H9 (cell line): ENCODE measurements at regions not wholly inside any gene's neighbourhood (a gene's known extent, or its start where the extent isn't known, plus 50 kb on each side); places are given as distances from the start of the nearest gene placed in this dataset.

ENCODE experiments used
- DNase-seq: peaks from one replicate; pipeline ENCODE4 v3.0.0-alpha.2; 2017
- H2AFZ ChIP-seq: one replicate; pipeline ENCODE4 v1.6.1; 2013; ENCODE audit warnings: mild to moderate bottlenecking, low read length, control low read depth, moderate library complexity
- H2AK5ac ChIP-seq: 2 replicates; pipeline ENCODE4 v1.6.1; 2013; ENCODE audit warnings: low read length, control low read depth, mixed read lengths; ENCODE audit not compliant: insufficient read length
- H2BK120ac ChIP-seq: one replicate; pipeline ENCODE4 v1.6.1; 2013; ENCODE audit warnings: low read depth, mild to moderate bottlenecking, low read length, control low read depth, inconsistent platforms; ENCODE audit not compliant: poor library complexity, severe bottlenecking
- H2BK12ac ChIP-seq: 2 replicates; pipeline ENCODE4 v1.6.1; 2013; ENCODE audit warnings: low read length, control low read depth, mixed read lengths, low read depth; ENCODE audit not compliant: insufficient read length
- H2BK15ac ChIP-seq: 2 replicates; pipeline ENCODE4 v1.6.1; 2013; ENCODE audit warnings: low read depth, low read length, control low read depth
- H2BK20ac ChIP-seq: one replicate; pipeline ENCODE4 v1.6.1; 2013; ENCODE audit warnings: low read depth, mild to moderate bottlenecking, low read length, control low read depth, inconsistent platforms; ENCODE audit not compliant: poor library complexity, severe bottlenecking
- H2BK5ac ChIP-seq: 2 replicates; pipeline ENCODE4 v1.6.1; 2013; ENCODE audit warnings: low read length, control low read depth, mixed read lengths; ENCODE audit not compliant: insufficient read length
- H3K14ac ChIP-seq: 2 replicates; pipeline ENCODE4 v1.6.1; 2013; ENCODE audit warnings: low read length, control low read depth; ENCODE audit not compliant: insufficient read depth
- H3K18ac ChIP-seq: 2 replicates; pipeline ENCODE4 v1.6.1; 2013; ENCODE audit warnings: low read depth, mild to moderate bottlenecking, mixed read lengths, low read length, control low read depth; ENCODE audit not compliant: insufficient read length
- H3K23ac ChIP-seq: 2 replicates; pipeline ENCODE4 v1.6.1; 2013; ENCODE audit warnings: low read length, control low read depth, mixed read lengths, low read depth; ENCODE audit not compliant: insufficient read length
- H3K23me2 ChIP-seq: 2 replicates; pipeline ENCODE4 v1.6.1; 2013; ENCODE audit warnings: low read depth, mild to moderate bottlenecking, mixed read lengths, low read length, control low read depth; ENCODE audit not compliant: insufficient read length, poor library complexity, severe bottlenecking
- H3K27ac ChIP-seq: 2 replicates; pipeline ENCODE4 v1.5.1; 2013; ENCODE audit warnings: low read length, control low read depth, mixed read lengths, low read depth; ENCODE audit not compliant: insufficient read length
- H3K27me3 ChIP-seq: 2 replicates; pipeline ENCODE4 v1.6.1; 2013; ENCODE audit warnings: low read length, control low read depth, inconsistent platforms; ENCODE audit not compliant: insufficient read depth
- H3K4ac ChIP-seq: 2 replicates; pipeline ENCODE4 v1.6.1; 2013; ENCODE audit warnings: low read depth, mild to moderate bottlenecking, control low read depth, inconsistent platforms, low read length, moderate library complexity
- H3K4me1 ChIP-seq: 2 replicates; pipeline ENCODE4 v1.6.1; 2013; ENCODE audit warnings: low read length, control low read depth, inconsistent platforms; ENCODE audit not compliant: insufficient read depth
- H3K4me2 ChIP-seq: 2 replicates; pipeline ENCODE4 v1.6.1; 2013; ENCODE audit warnings: low read length, control low read depth, mixed read lengths; ENCODE audit not compliant: insufficient read length, insufficient read depth
- H3K56ac ChIP-seq: 2 replicates; pipeline ENCODE4 v1.6.1; 2013; ENCODE audit warnings: low read depth, mild to moderate bottlenecking, mixed read lengths, low read length, control low read depth; ENCODE audit not compliant: insufficient read length
- H3K79me1 ChIP-seq: 2 replicates; pipeline ENCODE4 v1.6.1; 2013; ENCODE audit warnings: low read depth, mild to moderate bottlenecking, moderate library complexity, low read length, control low read depth, inconsistent platforms; ENCODE audit not compliant: insufficient read depth, poor library complexity, severe bottlenecking
- H3K79me2 ChIP-seq: 2 replicates; pipeline ENCODE4 v1.6.1; 2013; ENCODE audit warnings: low read length, control low read depth, inconsistent platforms; ENCODE audit not compliant: insufficient read depth
- H3K9ac ChIP-seq: 2 replicates; pipeline ENCODE4 v1.6.1; 2013; ENCODE audit warnings: low read length, control low read depth, mixed read lengths; ENCODE audit not compliant: insufficient read length; ENCODE audit errors: extremely low read depth
- H3K9me3 ChIP-seq: one replicate; pipeline ENCODE4 v1.6.1; 2013; ENCODE audit warnings: low read depth, low read length, inconsistent platforms; ENCODE audit not compliant: control insufficient read depth
- H3T11ph ChIP-seq: one replicate; pipeline ENCODE4 v1.6.1; 2013; ENCODE audit warnings: mild to moderate bottlenecking, low read length, control low read depth, inconsistent platforms
- H4K20me1 ChIP-seq: one replicate; pipeline ENCODE4 v1.6.1; 2013; ENCODE audit not compliant: control insufficient read depth, insufficient read length, insufficient read depth
- H4K5ac ChIP-seq: 2 replicates; pipeline ENCODE4 v1.6.1; 2013; ENCODE audit warnings: low read depth, mild to moderate bottlenecking, mixed read lengths, low read length, control low read depth; ENCODE audit not compliant: insufficient read length
- H4K8ac ChIP-seq: replicated peaks from 2 replicates; pipeline ENCODE4 v1.6.1; 2013; ENCODE audit warnings: low read length, control low read depth, mixed read lengths, low read depth; ENCODE audit not compliant: insufficient read length
- H4K91ac ChIP-seq: 2 replicates; pipeline ENCODE4 v1.6.1; 2013; ENCODE audit warnings: low read depth, mild to moderate bottlenecking, moderate library complexity, mixed read lengths, low read length, control low read depth; ENCODE audit not compliant: insufficient read length
- H3K27ac Mint-ChIP-seq, 3 experiments: 2 replicates in 2 of 3; 3 replicates in 1 of 3; pipeline ENCODE4 v1.8.0; 2020 to 2021; ENCODE audit warnings: mixed read lengths in 3 of 3, mild to moderate bottlenecking in 1 of 3, moderate library complexity in 1 of 3
- H3K27me3 Mint-ChIP-seq: 2 replicates; pipeline ENCODE4 v1.8.0; 2021; ENCODE audit warnings: low read depth, mild to moderate bottlenecking, moderate library complexity, mixed read lengths
- H3K36me3 Mint-ChIP-seq, 3 experiments: 2 replicates in 2 of 3; 3 replicates in 1 of 3; pipeline ENCODE4 v1.8.0; 2020 to 2021; ENCODE audit warnings: low read depth in 3 of 3, mixed read lengths in 3 of 3; ENCODE audit not compliant: insufficient read depth in 1 of 3
- H3K4me1 Mint-ChIP-seq, 2 experiments: 2 replicates each; pipeline ENCODE4 v1.8.0; 2020; ENCODE audit warnings: mixed read lengths in 2 of 2
- H3K4me3 Mint-ChIP-seq, 2 experiments: 2 replicates in 1 of 2; 3 replicates in 1 of 2; pipeline ENCODE4 v1.8.0; 2020 to 2021; ENCODE audit warnings: mild to moderate bottlenecking in 2 of 2, mixed read lengths in 2 of 2, moderate library complexity in 1 of 2
- H3K9me3 Mint-ChIP-seq, 2 experiments: 2 replicates in 1 of 2; 3 replicates in 1 of 2; pipeline ENCODE4 v1.8.0; 2020; ENCODE audit warnings: mild to moderate bottlenecking in 2 of 2, mixed read lengths in 2 of 2, moderate library complexity in 1 of 2
- CTCF ChIP-seq: fragments of 200-600 bp; sonication (generic); conservative IDR thresholded peaks from 3 replicates; pipeline ENCODE4 v1.8.0; 2021; ENCODE audit warnings: antibody characterized with exemption, mild to moderate bottlenecking
- WGBS: extraction: QIAGEN DNeasy Blood & Tissue Kit; methylation state at CpG from one replicate; pipeline ENCODE4 v1.1.7; 2013; ENCODE audit warnings: missing lambda C conversion rate, low lambda C conversion rate, mixed read lengths; ENCODE audit not compliant: insufficient read length; ENCODE audit errors: extremely low coverage; 5-methylcytosine and 5-hydroxymethylcytosine counted together

GRCh38 chr1:36709869-36710481 lies 227.3 kb upstream of the CSF3R start:
- Histone ChIP-seq H2AK5ac (no peak overlapping the region), H4K91ac (no peak overlapping the region), H4K5ac (no peak overlapping the region), H3K4me2 (no peak overlapping the region), H3K79me1 (no peaks in the 10 kb centered on the region), H2BK20ac (no peak overlapping the region), H4K20me1 (no peaks in the 10 kb centered on the region), H4K8ac (no peak overlapping the region), H2BK15ac (no peak overlapping the region), H2BK5ac (no peak overlapping the region), H3K9me3 (no peaks in the 10 kb centered on the region), H3T11ph (no peak overlapping the region), H3K56ac (no peak overlapping the region), H3K79me2 (no peaks in the 10 kb centered on the region), H3K23me2 (no peaks in the 10 kb centered on the region), H3K4me1 (no peaks in the 10 kb centered on the region; the same call in 1 of the 2 replicates), H3K27me3 (no peaks in the 10 kb centered on the region), H2BK120ac (no peak overlapping the region), H3K14ac (no peak overlapping the region), H2AFZ (no peak overlapping the region), H3K9ac (no peak overlapping the region), H3K27ac (no peak overlapping the region), H3K4ac (no peak overlapping the region), H3K23ac (no peak overlapping the region), H2BK12ac (no peak overlapping the region), H3K18ac (no peak overlapping the region)
- no peaks in the 10 kb centered on the region; a peak in 1 of 5 replicates for H3K9me3 Mint-ChIP-seq
- peaks cover 25 to 38% of the 10 kb centered on the region in 2 experiments for H3K4me1 Mint-ChIP-seq
- DNase-seq: no peak
- no CpG with 5 or more reads among the region's 17 CpGs for WGBS
- H3K27me3 Mint-ChIP-seq: peaks cover 23% of the 10 kb centered on the region
- H3K4me3 Mint-ChIP-seq: no peak overlapping the region
- no peak overlapping the region; a peak in 1 of 7 replicates for H3K27ac Mint-ChIP-seq
- H3K36me3 Mint-ChIP-seq: no peaks in the 10 kb centered on the region; a peak in 1 of 7 replicates
- TF ChIP-seq CTCF: no peak
